ENCODE measurements at regions not wholly inside any gene's neighbourhood (a gene's known extent, or its start where the extent isn't known, plus 50 kb on each side); places are given as distances from the start of the nearest gene placed in this dataset.
A peak's percentile ranks its signal among the peaks of the same experiment; 100 is the strongest.
"Not testable (repeated sequence)": the region's sequence is repeated elsewhere in the genome, so short reads cannot be mapped to it uniquely, and the experiment has no call there.

GRCh38 chr6:145147981-145148749 is 587.2 kb downstream of the EPM2A start:
- DNase-seq (ENCODE audit: low spot score in 2 of 2) (no peak), FAIRE-seq (no peak)

- no peak for DNase-seq (ENCODE audit: low spot score in 2 of 2)
- FAIRE-seq: no peak
Observed at GRCh38 chr6:145148776-145149175, 586.5 kb downstream of the EPM2A start.

GRCh38 chr6:145151624-145152023 is 583.7 kb downstream of the EPM2A start:
- no peak for FAIRE-seq
- no peak for DNase-seq (ENCODE audit: low spot score in 2 of 2)

- FAIRE-seq (no peak), DNase-seq (ENCODE audit: low spot score in 2 of 2) (no peak)
Observed at GRCh38 chr6:145153495-145153894, 581.8 kb downstream of the EPM2A start.

DNA sequence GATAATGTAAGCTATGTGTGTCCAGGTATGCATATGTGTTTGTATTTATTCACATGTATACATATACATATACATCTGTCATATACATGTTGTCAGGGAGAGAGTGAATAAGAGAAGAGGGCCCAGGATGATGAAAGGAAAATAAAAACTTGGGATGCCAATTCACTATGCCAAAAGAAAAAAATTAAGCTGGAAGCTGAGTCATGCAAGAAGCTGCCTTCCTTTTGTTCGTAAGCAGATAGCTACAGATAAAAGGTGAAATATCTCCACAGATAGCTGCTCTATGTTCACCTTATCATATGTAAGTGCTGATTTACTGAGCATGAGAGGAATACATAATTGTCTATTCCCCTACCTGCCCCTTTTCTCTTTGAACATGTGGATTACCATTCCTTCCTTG is 579.9 kb downstream of the EPM2A start:
- no peak for FAIRE-seq
- no peak for DNase-seq (ENCODE audit: low spot score in 2 of 2)

- no peak for DNase-seq (ENCODE audit: low spot score in 2 of 2)
- no peak for FAIRE-seq
Observed at GRCh38 chr6:145155873-145156782, 579.2 kb downstream of the EPM2A start.

GRCh38 chr6:145158636-145159035 is 576.7 kb downstream of the EPM2A start:
- DNase-seq (ENCODE audit: low spot score in 2 of 2); FAIRE-seq: not testable (repeated sequence)

DNA sequence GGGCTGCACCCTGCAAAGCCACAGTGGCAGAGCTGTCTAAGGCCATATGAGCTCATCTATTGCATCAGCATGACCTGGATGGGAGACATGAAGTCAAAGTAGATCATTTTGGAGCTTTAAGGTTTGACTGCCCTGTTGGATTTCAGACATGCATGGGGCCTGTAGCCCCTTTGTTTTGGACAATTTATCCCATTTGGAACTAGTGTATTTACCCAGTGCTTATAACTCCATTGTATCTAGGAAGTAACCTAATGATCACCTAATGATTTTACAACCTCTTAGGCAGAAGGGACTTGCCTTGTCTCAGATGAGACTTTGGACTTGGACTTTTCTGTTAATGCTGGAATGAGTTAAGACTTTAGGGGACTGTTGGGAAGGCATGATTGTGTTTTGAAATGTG is 575.4 kb downstream of the EPM2A start:
- DNase-seq (ENCODE audit: low spot score in 2 of 2) (no peak), FAIRE-seq (no peak)

GRCh38 chr6:145161501-145161900 is 573.8 kb downstream of the EPM2A start:
- FAIRE-seq (no peak), DNase-seq (ENCODE audit: low spot score in 2 of 2) (no peak)

GRCh38 chr6:145169726-145170224 is 565.5 kb downstream of the EPM2A start:
- FAIRE-seq (no peak), DNase-seq (ENCODE audit: low spot score in 2 of 2) (no peak)

DNA sequence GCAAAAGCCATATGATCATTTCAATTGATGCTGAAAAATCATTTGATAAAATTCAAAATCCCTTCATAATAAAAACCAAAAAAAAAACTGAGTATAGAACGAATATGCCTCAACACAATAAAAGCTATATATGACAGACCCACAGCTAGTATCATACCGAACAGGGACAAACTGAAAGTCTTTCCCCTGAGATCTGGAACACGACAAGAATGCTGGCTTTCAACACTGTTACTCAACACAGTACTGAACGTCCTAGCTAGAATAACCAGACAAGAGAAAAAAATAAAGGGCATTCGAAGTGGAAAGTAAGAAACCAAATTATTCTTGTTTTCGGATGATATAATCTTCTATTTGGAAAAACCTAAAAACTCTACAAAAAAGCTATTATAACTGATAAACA is 559.9 kb downstream of the EPM2A start:
- DNase-seq (ENCODE audit: low spot score in 2 of 2) (no peak), FAIRE-seq (no peak)

DNA sequence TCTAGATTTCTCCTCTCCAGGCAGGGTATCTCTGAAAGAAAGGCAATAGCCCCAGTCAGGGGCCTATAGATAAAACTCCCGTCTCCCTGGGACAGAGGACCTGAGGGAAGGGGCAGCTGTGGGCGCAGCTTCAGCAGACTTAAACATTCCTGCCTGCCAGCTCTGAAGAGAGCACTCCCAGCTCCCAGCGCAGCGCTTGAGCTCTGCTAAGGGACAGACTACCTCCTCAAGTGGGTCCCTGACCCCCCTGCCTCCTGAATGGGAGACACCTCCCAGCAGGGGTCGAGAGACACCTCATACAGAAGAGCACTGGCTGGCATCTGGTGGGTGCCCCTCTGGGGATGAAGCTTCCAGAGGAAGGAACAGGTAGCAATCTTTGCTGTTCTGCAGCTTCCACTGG is 556.9 kb downstream of the EPM2A start:
- DNase-seq (ENCODE audit: low spot score in 2 of 2): no peak
- no peak for FAIRE-seq

- FAIRE-seq: no peak
Observed at GRCh38 chr6:145187491-145188206, 547.7 kb downstream of the EPM2A start.

GRCh38 chr6:145189836-145190235 is 545.5 kb downstream of the EPM2A start:
- no peak for DNase-seq (ENCODE audit: low spot score in 2 of 2)
- no peak for FAIRE-seq

More at GRCh38 chr6:145187491-145188206, 547.7 kb downstream of the EPM2A start:
- DNase-seq (ENCODE audit: low spot score in 2 of 2): no peak

GRCh38 chr6:145194389-145194788 is 540.9 kb downstream of the EPM2A start:
- DNase-seq (ENCODE audit: low spot score in 2 of 2): no peak
- no peak for FAIRE-seq

- FAIRE-seq (no peak), DNase-seq (ENCODE audit: low spot score in 2 of 2) (no peak)
Observed at GRCh38 chr6:145199961-145200360, 535.4 kb downstream of the EPM2A start.

DNA sequence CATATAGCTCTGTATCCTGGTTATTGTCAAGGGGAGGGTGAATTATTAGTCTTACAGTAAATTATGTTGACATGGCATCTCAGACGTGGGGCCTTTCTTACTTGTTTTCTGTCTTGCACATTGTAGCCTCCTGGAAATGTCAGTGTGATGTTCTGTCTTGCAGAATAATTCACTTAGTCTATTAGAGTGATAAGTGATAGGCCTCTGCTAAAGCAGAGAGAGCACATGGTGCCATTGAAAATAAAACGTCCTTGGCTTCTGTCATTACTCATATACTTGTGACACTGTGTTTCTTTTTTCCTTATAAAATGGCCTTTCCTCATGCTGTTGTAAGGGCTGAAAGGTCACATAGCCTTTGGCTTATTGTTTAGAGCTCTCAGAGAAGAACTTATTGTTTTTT is 531.0 kb downstream of the EPM2A start:
- no peak for DNase-seq (ENCODE audit: low spot score in 2 of 2)

DNA sequence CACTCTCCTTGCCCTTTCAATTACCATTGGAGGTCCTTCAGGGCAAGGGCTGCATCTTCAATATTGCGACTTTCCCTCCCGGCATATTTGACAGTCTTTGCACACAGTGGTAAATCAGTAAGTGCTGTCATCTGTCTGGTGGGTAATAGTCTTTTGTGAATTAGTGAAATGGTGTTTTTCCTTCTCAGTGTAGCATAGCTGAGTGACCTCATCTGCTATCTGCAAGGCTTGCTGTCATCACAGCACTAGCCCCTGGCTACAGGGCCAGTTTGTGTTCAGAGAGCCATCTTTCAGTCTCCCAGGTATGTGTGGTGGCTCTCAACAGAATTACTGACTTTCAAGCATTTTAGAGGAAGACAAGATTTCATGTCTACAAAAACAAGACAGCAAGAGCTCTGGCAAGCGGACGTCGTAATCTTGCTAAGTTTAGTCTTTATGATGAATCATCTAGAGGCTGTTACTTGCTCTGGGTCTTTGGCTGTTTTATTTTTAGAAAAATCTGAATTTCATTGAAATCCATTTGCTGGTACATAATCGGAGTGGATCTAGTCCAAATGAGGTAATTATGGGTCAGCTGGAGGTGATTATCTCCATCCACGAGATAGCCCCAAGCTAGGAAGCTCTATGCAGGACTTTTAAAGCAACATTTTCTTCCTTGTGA is 528.9 kb downstream of the EPM2A start:
- DNase-seq (ENCODE audit: low spot score in 2 of 2) (peak in 1 of 2 donors; percentile 4), FAIRE-seq (no peak)

More for the DNA sequence above, 531.0 kb downstream of the EPM2A start:
- no peak for FAIRE-seq

DNA sequence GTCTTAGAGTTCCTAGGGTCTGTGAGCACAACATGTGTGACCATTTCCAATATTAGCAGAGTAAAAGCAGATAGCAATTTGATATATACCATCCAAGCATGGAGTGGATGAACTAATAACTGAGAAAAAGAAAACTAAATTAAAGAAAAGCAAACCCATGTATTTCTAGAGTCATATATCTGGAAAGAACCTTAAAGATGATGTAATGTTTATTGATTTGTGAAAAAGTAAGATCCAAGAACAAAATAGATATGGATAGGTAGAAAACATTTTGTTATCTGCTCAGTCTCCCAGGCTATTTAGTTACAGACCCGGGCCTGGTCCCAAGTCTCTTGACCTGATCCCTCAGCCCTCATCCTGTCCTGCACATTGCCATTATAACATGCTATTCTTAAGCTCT is 526.8 kb downstream of the EPM2A start:
- FAIRE-seq (no peak), DNase-seq (ENCODE audit: low spot score in 2 of 2) (no peak)

DNA sequence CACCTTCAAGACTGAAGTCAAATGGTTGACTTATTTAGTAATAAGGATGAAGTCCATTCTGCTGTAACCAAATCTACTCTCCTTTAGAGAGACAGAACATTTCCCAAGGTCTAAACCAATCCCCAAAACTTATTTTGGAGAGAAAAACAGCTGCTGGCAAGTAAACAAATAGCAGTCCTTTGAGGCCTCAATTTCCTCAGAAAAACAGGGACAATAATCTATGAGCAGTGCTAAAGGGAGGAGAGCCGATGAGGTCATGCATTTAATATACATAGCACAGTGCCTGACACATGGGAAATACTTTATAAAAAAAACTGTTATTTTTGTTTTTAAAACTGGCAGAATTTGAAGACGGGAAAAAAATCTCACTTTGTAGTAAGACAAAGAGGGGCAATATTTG is 526.0 kb downstream of the EPM2A start:
- DNase-seq (ENCODE audit: low spot score in 2 of 2) (no peak), FAIRE-seq (no peak)
